Neural crest cell (in vitro differentiated cells): ENCODE measurements at regions not wholly inside any gene's neighbourhood (a gene's known extent, or its start where the extent isn't known, plus 50 kb on each side); places are given as distances from the start of the nearest gene placed in this dataset.

Experiments used
- DNase-seq: peaks from one replicate; pipeline ENCODE4 v3.0.0; 2021; ENCODE audit warnings: low read depth, mixed read lengths, low spot score
- H3K27ac Mint-ChIP-seq: one replicate; pipeline ENCODE4 v1.8.0; 2021; ENCODE audit warnings: mild to moderate bottlenecking, mixed read lengths; ENCODE audit not compliant: unreplicated experiment
- H3K27me3 Mint-ChIP-seq: 2 replicates; pipeline ENCODE4 v1.8.0; 2021; ENCODE audit warnings: low read depth, mild to moderate bottlenecking, mixed read lengths
- H3K36me3 Mint-ChIP-seq: 2 replicates; pipeline ENCODE4 v1.8.0; 2021; ENCODE audit warnings: low read depth, mild to moderate bottlenecking, mixed read lengths
- H3K4me1 Mint-ChIP-seq: 2 replicates; pipeline ENCODE4 v1.8.0; 2021; ENCODE audit warnings: mixed read lengths
- H3K4me3 Mint-ChIP-seq: one replicate; pipeline ENCODE4 v1.8.0; 2021; ENCODE audit warnings: mild to moderate bottlenecking, mixed read lengths
- H3K9me3 Mint-ChIP-seq: 2 replicates; pipeline ENCODE4 v1.8.0; 2021; ENCODE audit warnings: mixed read lengths
- TF ChIP-seq, protein P1 (sequence below): fragments of 200-600 bp; sonication (generic); conservative IDR thresholded peaks from 2 replicates; pipeline ENCODE4 v1.5.0; 2021; ENCODE audit warnings: antibody characterized with exemption, mild to moderate bottlenecking

DNA sequence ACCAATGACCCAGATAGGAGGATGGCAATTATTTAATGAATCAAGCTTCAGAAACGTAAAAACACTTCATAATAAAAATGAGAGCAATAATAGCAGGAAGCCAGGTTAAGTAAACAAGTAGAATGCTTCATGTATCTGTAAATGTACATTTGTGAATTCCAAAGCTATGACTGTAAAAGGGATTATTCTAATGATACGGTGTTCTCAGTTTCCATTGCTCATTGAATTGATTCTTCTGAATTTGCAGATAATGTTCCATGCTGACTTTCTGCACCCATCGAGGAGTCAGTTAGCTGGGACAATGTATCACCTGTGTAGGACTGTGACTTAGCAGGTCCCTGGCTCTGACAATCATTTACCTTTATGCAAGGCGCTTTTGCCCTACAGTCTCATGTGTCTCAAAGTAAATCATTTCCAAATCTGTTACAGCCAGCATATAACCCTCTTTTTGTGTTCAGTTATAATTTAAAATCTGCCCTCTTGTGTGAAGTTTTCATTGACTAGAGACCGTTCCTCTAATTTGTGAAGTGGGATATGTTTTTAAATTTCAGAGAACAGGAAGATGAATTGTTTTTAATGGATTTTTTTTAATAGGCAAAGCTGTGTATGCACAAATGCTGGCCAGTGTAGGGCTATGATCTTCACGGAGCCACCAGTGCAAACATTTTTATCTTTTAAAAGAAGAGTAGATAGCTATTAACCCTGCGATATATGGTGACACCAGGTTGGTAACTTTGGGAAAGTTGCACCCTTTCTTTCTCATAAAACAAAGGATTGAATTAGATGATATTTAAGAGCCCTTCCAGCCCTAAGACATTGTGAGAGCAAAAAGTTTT, 267.1 kb downstream of the KLF5 start:
- H3K9me3 Mint-ChIP-seq: no peaks in the 10 kb centered on the region
- H3K4me1 Mint-ChIP-seq: no peaks in the 10 kb centered on the region

DNA sequence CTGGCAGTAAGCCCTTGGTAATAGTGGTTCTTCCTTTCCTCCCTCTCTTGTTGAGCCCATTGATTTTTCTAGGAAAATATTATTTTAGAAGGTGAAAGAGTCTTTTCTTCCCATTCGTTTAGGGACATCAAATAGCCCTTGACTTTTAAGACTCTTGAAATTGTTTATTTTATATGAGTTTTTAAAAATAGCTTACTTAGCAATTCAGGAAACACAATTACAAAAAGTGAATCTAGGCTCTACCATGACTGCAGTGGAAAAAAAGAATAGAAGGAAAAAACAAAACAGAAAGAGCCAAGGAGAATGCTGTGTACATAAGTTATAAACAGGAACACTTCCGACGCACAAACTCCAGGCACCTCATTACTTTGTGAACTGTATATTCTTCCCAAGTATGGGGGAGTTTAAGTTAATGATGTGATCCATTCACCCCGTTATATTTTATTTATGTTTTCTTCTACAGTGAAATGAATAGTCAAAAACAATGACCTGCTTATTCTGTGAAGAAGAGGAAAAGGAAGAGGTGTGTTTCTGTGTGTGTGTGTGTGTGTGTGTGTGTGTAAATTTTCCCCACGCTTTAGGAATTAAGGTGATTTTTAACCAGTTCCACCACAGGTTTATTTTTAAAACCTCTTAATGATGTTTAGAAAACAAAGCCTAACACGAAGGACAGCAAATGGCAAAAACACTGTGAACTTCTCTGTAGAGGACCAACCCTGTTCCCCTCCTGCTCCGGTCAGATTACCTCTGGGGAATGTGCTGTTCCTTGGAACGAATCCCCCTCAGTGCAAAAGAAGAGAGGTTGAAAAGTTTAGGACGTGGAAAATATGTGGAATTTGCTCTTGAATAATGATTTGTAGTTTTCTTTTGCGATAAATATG, 266.3 kb downstream of the KLF5 start:
- no peaks in the 10 kb centered on the region for H3K4me1 Mint-ChIP-seq
- H3K9me3 Mint-ChIP-seq: no peaks in the 10 kb centered on the region
- TF ChIP-seq, protein P1, sequence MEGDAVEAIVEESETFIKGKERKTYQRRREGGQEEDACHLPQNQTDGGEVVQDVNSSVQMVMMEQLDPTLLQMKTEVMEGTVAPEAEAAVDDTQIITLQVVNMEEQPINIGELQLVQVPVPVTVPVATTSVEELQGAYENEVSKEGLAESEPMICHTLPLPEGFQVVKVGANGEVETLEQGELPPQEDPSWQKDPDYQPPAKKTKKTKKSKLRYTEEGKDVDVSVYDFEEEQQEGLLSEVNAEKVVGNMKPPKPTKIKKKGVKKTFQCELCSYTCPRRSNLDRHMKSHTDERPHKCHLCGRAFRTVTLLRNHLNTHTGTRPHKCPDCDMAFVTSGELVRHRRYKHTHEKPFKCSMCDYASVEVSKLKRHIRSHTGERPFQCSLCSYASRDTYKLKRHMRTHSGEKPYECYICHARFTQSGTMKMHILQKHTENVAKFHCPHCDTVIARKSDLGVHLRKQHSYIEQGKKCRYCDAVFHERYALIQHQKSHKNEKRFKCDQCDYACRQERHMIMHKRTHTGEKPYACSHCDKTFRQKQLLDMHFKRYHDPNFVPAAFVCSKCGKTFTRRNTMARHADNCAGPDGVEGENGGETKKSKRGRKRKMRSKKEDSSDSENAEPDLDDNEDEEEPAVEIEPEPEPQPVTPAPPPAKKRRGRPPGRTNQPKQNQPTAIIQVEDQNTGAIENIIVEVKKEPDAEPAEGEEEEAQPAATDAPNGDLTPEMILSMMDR: no peak
- H3K36me3 Mint-ChIP-seq: no peaks in the 10 kb centered on the region
- H3K4me3 Mint-ChIP-seq: no peak overlapping the region
- H3K27me3 Mint-ChIP-seq: no peaks in the 10 kb centered on the region
- no peak overlapping the region for H3K27ac Mint-ChIP-seq
- no peak for DNase-seq

More for the DNA sequence above, 267.1 kb downstream of the KLF5 start:
- TF ChIP-seq, protein P1: no peak
- no peak overlapping the region for H3K4me3 Mint-ChIP-seq
- no peaks in the 10 kb centered on the region for H3K27me3 Mint-ChIP-seq
- no peak overlapping the region for H3K27ac Mint-ChIP-seq
- H3K36me3 Mint-ChIP-seq: no peaks in the 10 kb centered on the region
- DNase-seq: no peak

DNA sequence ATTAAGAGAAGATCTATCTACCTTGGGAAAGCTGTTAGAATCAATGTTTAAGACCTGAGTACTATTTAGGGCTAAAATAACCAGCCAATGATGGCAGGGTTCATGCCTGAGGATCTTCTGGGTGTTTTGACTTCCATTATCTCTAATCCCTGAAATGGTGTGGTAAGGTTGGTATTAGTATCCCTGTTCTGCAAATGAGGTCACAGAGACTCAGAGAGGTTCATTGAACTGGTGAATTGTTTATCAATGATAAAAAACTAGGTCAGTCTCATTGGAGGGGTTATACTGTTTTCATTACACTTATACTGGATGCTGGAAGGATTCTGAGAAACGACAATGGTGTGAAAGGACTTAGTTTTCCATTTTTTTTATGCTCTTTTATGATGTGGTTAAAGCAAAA, 264.8 kb downstream of the KLF5 start:
- no peak overlapping the region for H3K4me3 Mint-ChIP-seq
- H3K4me1 Mint-ChIP-seq: no peaks in the 10 kb centered on the region
- no peaks in the 10 kb centered on the region for H3K9me3 Mint-ChIP-seq
- no peaks in the 10 kb centered on the region for H3K27me3 Mint-ChIP-seq
- no peak for DNase-seq
- no peaks in the 10 kb centered on the region for H3K36me3 Mint-ChIP-seq
- TF ChIP-seq, protein P1: no peak
- H3K27ac Mint-ChIP-seq: no peak overlapping the region

DNA sequence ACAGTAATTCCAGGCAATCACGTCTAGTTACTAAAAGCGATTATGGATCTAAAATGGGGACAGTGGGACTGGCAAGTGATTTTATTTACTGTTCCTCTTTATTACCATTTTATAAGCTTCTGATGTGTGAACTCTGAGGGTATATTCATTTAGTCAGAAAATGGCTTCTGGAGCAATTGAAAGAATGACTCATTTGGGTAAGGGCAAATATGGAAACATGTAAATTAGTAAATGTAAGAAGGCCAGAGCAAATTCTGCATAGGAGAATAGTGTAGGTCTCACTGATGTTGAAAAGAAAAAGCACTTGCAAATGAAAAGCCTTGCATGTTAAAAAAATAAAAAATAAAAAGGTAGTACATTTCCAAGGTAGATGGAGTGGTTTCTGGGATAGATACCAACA, 262.2 kb downstream of the KLF5 start:
- no peak for DNase-seq
- H3K27ac Mint-ChIP-seq: no peak overlapping the region
- H3K9me3 Mint-ChIP-seq: no peaks in the 10 kb centered on the region
- H3K4me3 Mint-ChIP-seq: no peak overlapping the region
- no peaks in the 10 kb centered on the region for H3K4me1 Mint-ChIP-seq
- no peaks in the 10 kb centered on the region for H3K36me3 Mint-ChIP-seq
- no peaks in the 10 kb centered on the region for H3K27me3 Mint-ChIP-seq
- TF ChIP-seq, protein P1: no peak

DNA sequence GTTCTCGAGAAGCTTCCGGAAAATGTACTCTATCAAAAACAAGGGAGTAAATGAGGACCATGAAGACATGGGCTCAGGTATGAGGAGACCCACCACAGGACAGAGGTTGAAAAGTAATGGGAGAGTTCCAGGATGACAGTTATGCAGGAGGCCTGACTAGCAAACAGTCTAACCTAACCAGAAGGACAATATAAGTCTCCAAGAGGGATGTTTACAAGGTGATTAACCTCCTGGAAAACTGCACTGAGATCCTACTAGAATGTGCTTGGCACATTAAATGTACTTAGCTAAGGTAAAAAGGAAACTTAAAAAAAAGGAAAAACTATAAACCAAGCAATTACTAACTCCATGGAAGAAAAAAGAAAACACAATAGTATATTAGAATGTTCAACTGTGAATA, 258.3 kb downstream of the KLF5 start:
- no peaks in the 10 kb centered on the region for H3K27me3 Mint-ChIP-seq
- no peak for DNase-seq
- peaks cover 15% of the 10 kb centered on the region for H3K9me3 Mint-ChIP-seq
- no peak overlapping the region for H3K27ac Mint-ChIP-seq
- no peaks in the 10 kb centered on the region for H3K4me1 Mint-ChIP-seq
- TF ChIP-seq, protein P1: no peak
- H3K36me3 Mint-ChIP-seq: peaks cover 3% of the 10 kb centered on the region
- H3K4me3 Mint-ChIP-seq: no peak overlapping the region
